HG03060 (cell line): ENCODE measurements at regions not wholly inside any gene's neighbourhood (a gene's known extent, or its start where the extent isn't known, plus 50 kb on each side); places are given as distances from the start of the nearest gene placed in this dataset.

Source experiments
- ATAC-seq: cut with Tn5 transposase; IDR thresholded peaks from one replicate; pipeline ENCODE4 v1.9.1; 2021; ENCODE audit warnings: low read depth, moderate number of reproducible peaks; ENCODE audit not compliant: unreplicated experiment

DNA sequence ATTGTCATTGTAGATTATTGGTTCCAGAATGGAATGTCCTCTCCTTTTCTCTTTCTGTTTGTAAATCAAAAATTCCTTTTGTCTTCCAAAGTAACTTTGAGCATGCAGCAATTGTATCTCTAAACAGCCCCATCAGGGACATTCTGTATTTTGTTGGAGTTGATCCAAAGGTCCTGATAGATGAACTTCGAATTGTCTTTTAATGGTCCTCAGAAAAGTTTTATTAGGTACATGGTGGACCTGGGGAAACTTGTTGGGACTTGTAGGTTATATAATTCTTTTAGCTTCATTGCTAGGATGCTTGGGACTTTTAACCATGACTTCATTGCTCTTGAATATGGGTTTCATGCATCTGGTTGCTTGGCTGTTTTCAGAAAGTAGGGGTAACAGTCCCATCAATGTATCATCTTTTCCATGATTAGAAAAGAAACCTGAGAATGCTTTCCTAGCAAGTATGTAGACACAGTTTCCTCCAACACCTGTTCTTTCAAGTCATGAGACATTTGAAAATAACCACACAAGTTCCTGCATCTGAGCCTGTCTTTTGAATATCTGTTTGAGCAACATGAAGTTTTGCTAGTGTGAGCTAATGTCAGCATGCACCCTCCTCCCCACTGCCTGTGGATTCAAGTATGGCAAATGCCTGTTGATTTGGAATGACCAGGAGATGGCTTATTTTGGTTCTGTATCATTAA, 413.1 kb downstream of the KCNRG start:
- ATAC-seq: no peak

GRCh38 chr13:50435011-50435410, 408.5 kb downstream of the DLEU7 start:
- no peak for ATAC-seq

GRCh38 chr13:50437252-50437651, 406.2 kb downstream of the DLEU7 start:
- no peak for ATAC-seq

DNA sequence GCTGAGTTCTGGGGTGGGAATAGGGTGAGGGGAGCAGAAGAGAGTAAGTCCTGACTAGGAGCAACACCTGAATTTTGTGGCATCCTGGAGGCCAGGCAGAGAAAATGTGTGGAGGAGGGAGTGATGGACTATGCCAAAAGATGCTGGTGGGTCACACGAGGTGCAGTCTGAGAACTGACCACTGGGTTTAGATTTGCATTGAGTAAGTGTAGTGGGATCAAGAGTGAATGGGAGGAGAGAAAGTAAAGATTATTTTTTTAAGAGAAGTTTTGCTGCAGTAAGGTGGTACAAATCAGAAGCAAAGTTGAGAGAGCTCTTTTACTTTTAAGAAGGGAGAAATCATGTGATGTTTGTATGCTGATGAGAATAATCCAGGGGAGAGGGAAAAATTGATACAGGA, 405.1 kb downstream of the DLEU7 start:
- ATAC-seq: no peak

GRCh38 chr13:50441130-50441529, 402.4 kb downstream of the DLEU7 start:
- ATAC-seq: no peak

DNA sequence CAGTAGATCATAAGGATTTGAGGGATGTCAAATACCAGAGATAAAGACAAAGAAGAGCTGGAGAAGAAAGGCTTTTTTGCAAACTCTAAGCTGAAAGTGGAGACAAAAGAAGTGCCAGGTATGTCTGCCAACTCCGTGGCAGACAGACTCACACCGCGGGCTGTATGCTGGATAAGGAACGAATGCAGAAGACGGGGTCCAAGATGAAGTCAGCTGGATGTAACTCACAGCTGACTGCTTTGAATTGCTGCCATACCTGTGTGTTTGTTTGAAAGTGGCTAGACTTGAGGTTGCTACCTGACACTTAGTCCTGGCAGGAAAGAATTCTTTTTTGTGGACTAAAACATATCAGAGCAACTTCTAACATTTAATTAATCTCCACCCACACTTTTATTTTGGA, 398.8 kb downstream of the DLEU7 start:
- ATAC-seq: no peak

DNA sequence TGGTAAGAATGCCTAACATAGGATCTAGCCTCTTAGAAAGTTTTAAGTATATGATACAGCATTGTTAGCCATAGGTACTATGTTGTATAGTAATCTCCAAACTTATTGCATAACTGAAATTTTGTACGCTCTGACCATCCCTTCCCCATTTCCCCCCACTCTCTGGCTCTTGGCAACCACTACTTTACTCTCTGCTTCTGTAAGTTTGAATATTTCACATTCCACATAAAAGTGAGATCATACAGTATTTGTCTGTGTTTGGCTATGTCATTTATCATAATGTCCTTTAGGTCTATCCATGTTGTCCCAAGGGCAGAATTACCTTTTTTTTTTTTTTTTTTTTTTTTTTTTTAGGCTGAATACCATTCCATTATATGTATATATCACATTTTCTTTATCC, 396.9 kb downstream of the DLEU7 start:
- ATAC-seq: no peak

DNA sequence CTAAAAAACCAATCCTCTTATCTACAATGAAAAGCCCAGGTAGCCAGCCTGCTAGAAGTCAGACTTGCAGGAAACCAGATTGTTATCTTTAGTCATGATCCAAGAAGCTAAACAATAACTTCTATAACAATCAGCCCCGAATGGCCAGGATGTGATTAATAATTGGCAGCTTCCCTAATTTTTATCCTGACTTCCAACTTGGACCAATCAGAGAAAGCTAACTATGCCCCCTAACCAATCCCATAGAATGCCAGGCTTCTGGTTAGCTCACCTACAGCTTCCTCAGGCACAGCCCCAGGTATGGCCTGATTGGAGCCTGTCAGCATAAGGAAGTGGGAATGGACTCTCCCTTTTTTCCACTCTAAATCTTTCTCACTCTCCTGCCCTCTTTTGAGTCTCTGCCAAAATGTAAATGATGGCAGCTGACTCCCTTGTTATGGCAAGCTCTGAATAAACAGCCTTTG, 394.9 kb downstream of the DLEU7 start:
- ATAC-seq: no peak

DNA sequence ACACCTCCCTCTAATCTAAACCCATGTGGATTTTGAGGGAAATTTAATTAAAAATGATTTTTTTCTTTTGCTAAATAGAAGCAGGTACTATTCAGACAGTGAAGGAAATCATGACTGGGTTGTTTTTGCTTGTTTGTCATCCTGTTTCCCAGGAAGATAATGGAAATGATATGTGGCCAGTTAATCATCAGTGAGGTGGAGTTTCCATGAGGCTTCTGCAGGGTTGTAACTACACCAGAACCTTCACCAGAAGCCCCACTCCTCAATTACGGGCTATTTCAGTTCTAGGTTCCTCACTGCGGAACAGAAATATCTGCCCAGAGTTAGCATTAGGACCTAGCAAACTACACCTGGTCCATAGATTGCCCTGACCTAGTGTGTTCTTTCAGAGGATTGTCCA, 394.0 kb downstream of the DLEU7 start:
- ATAC-seq: no peak

DNA sequence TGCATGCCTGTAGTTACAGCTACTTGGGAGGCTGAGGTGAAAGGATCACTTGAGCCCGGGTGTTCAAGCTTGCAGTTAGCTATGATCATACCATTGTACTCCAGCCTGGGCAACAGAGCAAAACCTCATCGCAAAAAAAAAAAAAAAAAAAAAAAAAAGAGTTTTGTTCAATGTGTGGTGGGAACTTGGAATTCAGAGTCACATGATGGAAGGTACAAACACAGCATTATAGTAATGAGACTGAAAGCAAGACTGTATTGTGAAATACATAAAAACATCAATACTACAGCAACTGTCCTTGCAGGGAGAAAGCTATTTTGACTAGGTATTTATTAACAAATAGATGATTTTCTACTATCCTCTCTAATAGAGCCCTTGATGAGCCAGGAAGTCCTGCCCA, 393.2 kb downstream of the DLEU7 start:
- ATAC-seq: no peak

DNA sequence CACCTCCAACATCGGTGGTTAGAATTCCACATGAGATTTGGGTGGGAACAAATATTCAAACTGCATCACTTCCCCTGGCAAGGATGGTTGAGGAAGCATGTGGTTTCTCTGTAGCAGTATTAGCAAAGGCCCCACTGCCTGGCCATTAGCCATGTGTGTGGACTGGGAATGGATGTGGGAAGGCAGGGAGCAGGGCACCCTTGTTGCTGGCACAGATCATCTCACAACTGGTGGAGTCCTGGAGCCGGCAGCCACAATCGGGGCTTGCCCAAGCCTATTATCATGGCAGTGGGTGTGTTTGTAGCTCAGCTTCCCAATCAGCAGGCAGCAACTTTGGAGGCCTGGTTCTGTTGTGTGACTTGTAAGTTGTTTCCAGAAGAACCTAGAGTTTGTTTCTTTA, 391.9 kb downstream of the DLEU7 start:
- no peak for ATAC-seq

GRCh38 chr13:50452028-50452427, 391.5 kb downstream of the DLEU7 start:
- no peak for ATAC-seq

DNA sequence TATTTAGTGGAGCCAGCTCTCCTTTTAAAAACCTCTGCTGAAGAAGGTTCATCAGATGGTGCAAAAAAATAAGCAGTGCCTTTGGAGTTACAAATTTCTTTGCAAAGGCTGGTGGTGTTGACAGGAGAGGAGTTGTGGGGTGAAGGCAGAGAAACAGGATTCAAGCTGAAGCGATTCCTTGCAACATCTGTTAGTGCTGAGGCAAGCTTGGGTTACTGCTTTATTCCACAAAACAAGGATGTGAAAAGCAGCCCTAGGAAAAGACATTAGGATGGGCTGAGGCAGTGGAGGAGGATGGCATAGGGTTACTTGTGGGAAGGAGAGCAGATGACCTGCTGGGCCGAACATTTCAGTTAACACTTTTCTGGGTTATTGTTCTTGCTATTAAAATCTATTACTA, 390.7 kb downstream of the DLEU7 start:
- no peak for ATAC-seq

- ATAC-seq: no peak
Observed at GRCh38 chr13:50453188-50453587, 390.3 kb downstream of the DLEU7 start.

DNA sequence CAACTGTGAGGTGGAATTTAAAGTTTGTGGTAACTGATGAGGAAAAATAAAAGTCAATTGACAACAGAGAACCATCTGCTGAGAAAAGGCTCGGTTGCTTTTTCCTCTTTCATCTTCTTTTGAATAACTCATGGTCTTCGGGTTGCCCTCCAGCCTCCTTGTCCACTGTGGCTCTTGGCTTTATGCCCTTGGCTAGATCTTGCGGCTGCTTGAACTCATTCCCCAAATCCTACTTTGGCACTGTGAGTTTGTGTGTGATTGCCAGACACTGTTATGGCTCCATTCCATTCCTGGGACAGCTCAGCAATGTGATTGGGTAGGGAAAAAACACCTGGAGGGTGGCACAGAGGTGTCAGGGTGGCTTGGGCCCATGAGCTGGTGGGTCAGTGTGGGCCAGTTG, 387.4 kb downstream of the DLEU7 start:
- no peak for ATAC-seq

DNA sequence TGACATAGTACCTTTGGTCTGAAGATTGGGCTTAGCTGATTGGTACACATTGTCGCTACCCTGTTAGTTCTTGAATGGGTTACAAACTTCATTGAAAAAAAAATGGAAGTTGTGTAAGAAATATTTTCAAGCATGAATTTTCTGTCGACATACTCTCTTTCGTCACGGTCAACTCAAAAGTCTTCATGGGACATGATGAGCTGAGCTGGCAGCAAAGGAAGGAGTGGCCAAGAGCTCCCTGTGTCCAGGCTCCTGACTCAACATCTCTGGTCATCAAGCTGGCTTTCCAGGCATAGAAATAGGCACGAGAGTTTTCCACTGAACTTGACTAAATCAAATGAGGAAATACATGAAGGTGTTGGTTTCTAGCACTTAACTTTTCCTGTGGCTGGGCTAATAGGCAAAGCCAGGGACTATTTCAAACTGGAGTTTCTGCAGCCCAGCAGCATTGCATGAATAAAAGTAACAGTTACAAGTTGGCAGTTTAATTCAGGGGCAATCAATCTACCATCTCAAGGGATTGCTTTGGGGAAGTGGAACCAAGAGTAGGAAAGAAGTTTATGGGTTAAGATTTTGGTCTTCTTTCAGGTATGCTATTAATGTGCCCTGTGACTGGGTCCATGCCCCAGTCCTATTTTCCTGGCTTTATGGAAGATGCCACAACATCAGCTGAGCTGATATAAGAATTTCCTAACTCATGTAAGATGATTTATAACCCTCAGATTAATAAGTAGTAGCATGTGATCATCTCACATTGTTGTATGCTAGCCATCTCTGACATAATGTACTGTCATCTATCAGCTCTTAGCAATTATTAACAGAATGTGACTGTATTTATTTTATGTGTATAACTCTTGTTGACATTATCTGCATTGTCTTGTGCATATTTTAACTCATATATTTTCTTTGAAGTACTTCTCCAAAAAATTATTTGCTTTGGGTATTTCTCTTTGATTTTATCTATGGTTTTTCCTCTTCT, 385.8 kb downstream of the DLEU7 start:
- no peak for ATAC-seq

DNA sequence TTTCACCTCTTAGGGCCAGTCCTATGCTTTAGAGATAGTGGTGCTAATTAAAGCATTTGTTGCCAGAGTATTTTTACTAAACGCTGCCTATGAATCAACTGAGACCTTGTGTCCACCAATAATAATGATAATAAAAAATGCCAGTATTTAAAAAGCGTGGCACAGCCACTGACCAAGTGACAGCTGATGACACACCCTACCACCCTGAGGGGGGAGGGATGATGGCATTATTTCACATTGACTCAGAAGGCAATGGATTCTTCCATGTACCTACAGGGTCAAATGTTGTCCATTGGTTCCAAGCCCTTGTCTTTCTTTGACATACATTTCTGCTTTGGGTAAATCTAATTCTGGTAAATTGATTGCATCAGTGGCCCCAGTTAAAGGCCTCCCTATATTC, 384.4 kb downstream of the DLEU7 start:
- ATAC-seq: no peak

DNA sequence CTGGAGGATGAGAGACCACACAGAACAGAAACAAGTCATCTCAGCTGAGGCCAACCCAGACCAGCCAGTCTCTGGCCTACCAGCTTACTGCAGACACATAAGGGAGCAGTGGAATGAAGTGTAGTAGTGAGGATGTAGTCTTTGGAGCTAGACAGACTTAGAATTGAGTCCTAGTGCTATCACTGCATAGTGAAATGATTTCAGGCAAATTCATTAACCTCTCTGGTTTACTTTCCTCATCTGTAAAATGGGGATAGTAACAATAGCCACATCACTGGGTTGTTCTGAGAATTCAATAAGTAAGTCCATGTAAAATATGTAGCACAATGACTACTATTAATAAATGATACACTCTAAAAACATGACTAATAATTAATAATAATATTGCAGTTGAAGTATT, 383.8 kb downstream of the DLEU7 start:
- ATAC-seq: no peak

DNA sequence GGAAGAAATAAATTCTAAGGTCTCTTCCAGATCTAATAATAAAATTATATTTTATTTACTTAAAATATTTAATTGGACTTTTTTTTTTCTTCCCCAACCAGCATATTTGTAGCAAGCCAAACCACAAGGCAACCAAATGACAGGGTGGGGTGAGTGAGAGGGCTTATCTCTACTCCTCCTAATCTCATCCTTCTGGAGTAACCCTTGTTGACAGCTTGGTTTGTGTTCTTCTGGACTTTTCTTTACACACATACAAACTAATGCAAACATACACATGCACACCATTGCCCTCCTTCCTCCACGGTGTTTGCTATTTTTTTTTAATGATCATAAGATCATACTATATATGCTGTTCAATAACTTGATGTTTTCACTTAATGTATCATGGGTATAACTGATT, 383.1 kb downstream of the DLEU7 start:
- no peak for ATAC-seq

- ATAC-seq: no peak
Observed at GRCh38 chr13:50461189-50461588, 382.3 kb downstream of the DLEU7 start.

- no peak for ATAC-seq
Observed at GRCh38 chr13:50463719-50464118, 379.8 kb downstream of the DLEU7 start.
